WTC11 (cell line): ENCODE measurements at regions not wholly inside any gene's neighbourhood (a gene's known extent, or its start where the extent isn't known, plus 50 kb on each side); places are given as distances from the start of the nearest gene placed in this dataset.

ENCODE experiments used
- ATAC-seq: fragments of 200-7000 bp; cut with Tn5 transposase; 2 replicates; pipeline ENCODE4 v1.10.0; 2021; ENCODE audit warnings: mild to moderate bottlenecking, moderate library complexity
- CTCF ChIA-PET: fragments of 300-600 bp; sonication (Branson Sonifier 250); formaldehyde crosslinking; loops from one replicate; lab custom pipeline; 2021; ENCODE audit warnings: antibody characterized with exemption; lab: Charles Lee
- POLR2A ChIA-PET: fragments of 350-600 bp; sonication (Branson Sonifier 250); formaldehyde crosslinking; loops from one replicate; lab custom pipeline; 2021; ENCODE audit warnings: antibody characterized with exemption; lab: Charles Lee
- DNase-seq: peaks from one replicate; pipeline ENCODE4 v3.0.0; 2021; ENCODE audit warnings: low spot score
- H3K27ac Mint-ChIP-seq: 2 replicates; pipeline ENCODE4 v1.8.0; 2021; ENCODE audit warnings: mixed read lengths
- H3K27me3 Mint-ChIP-seq: 2 replicates; pipeline ENCODE4 v1.8.0; 2021; ENCODE audit warnings: low read depth, mild to moderate bottlenecking, moderate library complexity, mixed read lengths
- H3K36me3 Mint-ChIP-seq: 2 replicates; pipeline ENCODE4 v1.8.0; 2021; ENCODE audit warnings: mixed read lengths
- H3K4me1 Mint-ChIP-seq: 2 replicates; pipeline ENCODE4 v1.8.0; 2022; ENCODE audit warnings: mixed read lengths
- H3K4me3 Mint-ChIP-seq: 2 replicates; pipeline ENCODE4 v1.8.0; 2021; ENCODE audit warnings: mild to moderate bottlenecking, moderate library complexity, mixed read lengths
- H3K9me3 Mint-ChIP-seq: 2 replicates; pipeline ENCODE4 v1.8.0; 2021; ENCODE audit warnings: mixed read lengths
- ATF1 ChIP-seq: sonication (generic); formaldehyde crosslinking; IDR thresholded peaks from 2 replicates; pipeline ENCODE4 v1.8.1; 2023; ENCODE audit warnings: mild to moderate bottlenecking, moderate library complexity, missing genetic modification reagents
- ATF6 ChIP-seq: sonication (generic); formaldehyde crosslinking; IDR thresholded peaks from 2 replicates; pipeline ENCODE4 v1.8.1; 2023; ENCODE audit warnings: mild to moderate bottlenecking, missing genetic modification reagents
- EMX1 ChIP-seq: fragments of 250-450 bp; sonication (Bioruptor Pico); IDR thresholded peaks from 2 replicates; pipeline ENCODE4 v1.8.0; 2021; ENCODE audit warnings: mild to moderate bottlenecking
- ESRRA ChIP-seq: sonication (generic); formaldehyde crosslinking; IDR thresholded peaks from 2 replicates; pipeline ENCODE4 v1.8.1; 2022; ENCODE audit warnings: mild to moderate bottlenecking, missing genetic modification reagents, borderline replicate concordance
- FOXK1 ChIP-seq: sonication (generic); formaldehyde crosslinking; IDR thresholded peaks from 2 replicates; pipeline ENCODE4 v1.8.0; 2022; ENCODE audit warnings: mild to moderate bottlenecking, moderate library complexity, missing genetic modification reagents
- FOXP1 ChIP-seq: sonication (generic); formaldehyde crosslinking; IDR thresholded peaks from 2 replicates; pipeline ENCODE4 v1.8.0; 2022; ENCODE audit warnings: missing genetic modification reagents, mild to moderate bottlenecking, moderate library complexity, borderline replicate concordance
- JUN ChIP-seq: sonication (generic); formaldehyde crosslinking; IDR thresholded peaks from 2 replicates; pipeline ENCODE4 v1.8.0; 2023; ENCODE audit warnings: mild to moderate bottlenecking, missing genetic modification reagents
- KAT7 ChIP-seq: sonication (generic); formaldehyde crosslinking; IDR thresholded peaks from 2 replicates; pipeline ENCODE4 v1.8.1; 2023; ENCODE audit warnings: missing genetic modification reagents, mild to moderate bottlenecking, borderline replicate concordance
- MXD4 ChIP-seq: fragments of 250-450 bp; sonication (Bioruptor Pico); IDR thresholded peaks from 2 replicates; pipeline ENCODE4 v1.8.0; 2021; ENCODE audit warnings: mild to moderate bottlenecking, moderate library complexity, borderline replicate concordance
- MYBL2 ChIP-seq: sonication (generic); formaldehyde crosslinking; IDR thresholded peaks from 2 replicates; pipeline ENCODE4 v1.8.1; 2023; ENCODE audit warnings: mild to moderate bottlenecking, moderate library complexity, missing genetic modification reagents
- SMAD4 ChIP-seq: sonication (generic); formaldehyde crosslinking; IDR thresholded peaks from 2 replicates; pipeline ENCODE4 v1.8.0; 2022; ENCODE audit warnings: mild to moderate bottlenecking, missing genetic modification reagents
- USF1 ChIP-seq: sonication (generic); formaldehyde crosslinking; IDR thresholded peaks from 2 replicates; pipeline ENCODE4 v1.8.0; 2022; ENCODE audit warnings: mild to moderate bottlenecking, missing genetic modification reagents
- ZBTB21 ChIP-seq: sonication (generic); formaldehyde crosslinking; IDR thresholded peaks from 2 replicates; pipeline ENCODE4 v1.8.1; 2023; ENCODE audit warnings: mild to moderate bottlenecking, missing genetic modification reagents, borderline replicate concordance
- ZNF121 ChIP-seq: sonication (generic); formaldehyde crosslinking; IDR thresholded peaks from 2 replicates; pipeline ENCODE4 v1.8.0; 2023; ENCODE audit warnings: missing genetic modification reagents
- ZNF281 ChIP-seq: sonication (generic); formaldehyde crosslinking; IDR thresholded peaks from 2 replicates; pipeline ENCODE4 v1.8.0; 2023; ENCODE audit warnings: mild to moderate bottlenecking, missing genetic modification reagents
- ZNF396 ChIP-seq: fragments of 250-450 bp; sonication (Bioruptor Pico); IDR thresholded peaks from 2 replicates; pipeline ENCODE4 v1.8.0; 2021; ENCODE audit warnings: mild to moderate bottlenecking, moderate library complexity, borderline replicate concordance
- ZNF512 ChIP-seq: sonication (generic); formaldehyde crosslinking; IDR thresholded peaks from 2 replicates; pipeline ENCODE4 v1.8.1; 2022; ENCODE audit warnings: missing genetic modification reagents, borderline replicate concordance

- ChIA-PET POLR2A (no interaction called here), CTCF (no interaction called here)
- H3K36me3 Mint-ChIP-seq, result peaks cover 21% of the 10 kb centered on the region
- H3K27ac Mint-ChIP-seq, result no peak overlapping the region
- H3K27me3 Mint-ChIP-seq, result peaks cover 8% of the 10 kb centered on the region
- TF ChIP-seq ESRRA (CRISPR knock-in tag), result no peak
- no peak for TF ChIP-seq ZNF396 (CRISPR knock-in tag)
- TF ChIP-seq ZNF121 (CRISPR knock-in tag), result no peak
- TF ChIP-seq KAT7 (CRISPR knock-in tag), result no peak
- TF ChIP-seq ZBTB21 (CRISPR knock-in tag), result no peak
- TF ChIP-seq JUN (CRISPR knock-in tag), result no peak
- no peak for TF ChIP-seq ATF1 (CRISPR knock-in tag)
- TF ChIP-seq ATF6 (CRISPR knock-in tag), result no peak
- TF ChIP-seq FOXP1, result no peak
- no peak for TF ChIP-seq USF1 (CRISPR knock-in tag)
- no peak for TF ChIP-seq MYBL2 (CRISPR knock-in tag)
- TF ChIP-seq MXD4, result no peak
- no peak for TF ChIP-seq EMX1 (CRISPR knock-in tag)
- H3K4me1 Mint-ChIP-seq, result peaks cover 8% of the 10 kb centered on the region
- peaks cover 28% of the 10 kb centered on the region for H3K9me3 Mint-ChIP-seq
- ATAC-seq (no peak), DNase-seq (no peak)
- H3K4me3 Mint-ChIP-seq, result no peak overlapping the region
Measured at GRCh38 chr13:112153846-112154245, 86.9 kb downstream of the SOX1 start.

- H3K9me3 Mint-ChIP-seq, result peaks cover 23% of the 10 kb centered on the region
- no peak for TF ChIP-seq FOXK1
- no peak for TF ChIP-seq ATF6 (CRISPR knock-in tag)
- TF ChIP-seq KAT7 (CRISPR knock-in tag), result no peak
- TF ChIP-seq FOXP1, result no peak
- TF ChIP-seq ATF1 (CRISPR knock-in tag), result no peak
- no peak for TF ChIP-seq ZNF512
- TF ChIP-seq ZNF396 (CRISPR knock-in tag), result no peak
- no peak for TF ChIP-seq SMAD4 (CRISPR knock-in tag)
- no peak for TF ChIP-seq ZNF281 (CRISPR knock-in tag)
- H3K4me1 Mint-ChIP-seq, result peaks cover 14% of the 10 kb centered on the region
- no peak overlapping the region for H3K4me3 Mint-ChIP-seq
- POLR2A ChIA-PET, result no interaction called here
- CTCF ChIA-PET, result no interaction called here
- peaks cover 21% of the 10 kb centered on the region for H3K36me3 Mint-ChIP-seq
- DNase-seq, result no peak
- H3K27me3 Mint-ChIP-seq, result peaks cover 8% of the 10 kb centered on the region
- no peak overlapping the region for H3K27ac Mint-ChIP-seq
- ATAC-seq, result no peak
Measured at GRCh38 chr13:112154301-112155060, 87.5 kb downstream of the SOX1 start.
